B cell (primary cell): ENCODE measurements at regions not wholly inside any gene's neighbourhood (a gene's known extent, or its start where the extent isn't known, plus 50 kb on each side); places are given as distances from the start of the nearest gene placed in this dataset.

Experiments used
- EZH2 ChIP-seq: IDR thresholded peaks from 2 replicates; pipeline ENCODE4 v1.6.1; 2012; ENCODE audit warnings: borderline replicate concordance, low read depth, mild to moderate bottlenecking, moderate library complexity, low read length; ENCODE audit not compliant: insufficient read depth, poor library complexity, severe bottlenecking
- TF ChIP-seq, protein P1 (sequence below): fragments of 200-600 bp; IDR thresholded peaks from one replicate; pipeline ENCODE4 v1.8.0; 2022; ENCODE audit warnings: antibody characterized with exemption, mild to moderate bottlenecking

DNA sequence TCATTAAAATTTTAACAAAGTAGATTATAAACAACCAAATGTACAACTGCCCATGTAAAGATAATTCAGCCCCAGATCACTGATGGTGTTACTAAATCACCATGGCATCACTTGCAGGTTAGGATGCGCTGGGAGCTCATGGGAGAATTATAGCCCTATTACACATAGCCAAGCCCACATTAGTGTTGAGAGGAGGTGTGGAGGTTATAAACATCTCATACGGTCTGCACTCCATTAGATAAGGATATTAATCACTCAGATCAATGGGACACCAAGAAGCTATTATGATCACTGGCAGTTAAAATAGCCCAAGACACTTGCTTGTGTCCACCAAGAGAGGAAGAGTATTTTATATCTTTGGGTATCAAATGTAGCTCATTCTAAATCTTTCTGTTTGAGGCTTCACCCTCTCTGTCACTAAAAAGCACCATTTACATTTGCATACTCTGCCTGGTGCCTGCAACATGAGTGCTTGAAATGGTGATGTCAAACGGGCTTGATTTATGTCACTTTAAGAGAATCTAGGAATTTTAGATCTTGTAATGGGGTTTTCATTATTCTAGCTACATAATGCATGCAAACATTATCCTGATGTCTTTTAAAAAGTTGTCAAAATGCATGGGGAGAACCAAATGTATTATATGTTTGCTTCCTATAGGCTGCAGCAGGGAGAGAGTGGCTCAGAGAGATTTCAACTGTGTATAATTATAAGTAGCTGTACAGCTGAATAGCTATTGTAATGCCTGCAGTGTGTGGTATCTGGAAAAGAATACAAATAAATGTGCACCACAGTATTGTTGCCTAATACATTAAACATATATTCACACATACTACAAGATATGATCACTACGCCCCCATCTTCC is 654.1 kb upstream of the MARCKS start:
- TF ChIP-seq, protein P1, sequence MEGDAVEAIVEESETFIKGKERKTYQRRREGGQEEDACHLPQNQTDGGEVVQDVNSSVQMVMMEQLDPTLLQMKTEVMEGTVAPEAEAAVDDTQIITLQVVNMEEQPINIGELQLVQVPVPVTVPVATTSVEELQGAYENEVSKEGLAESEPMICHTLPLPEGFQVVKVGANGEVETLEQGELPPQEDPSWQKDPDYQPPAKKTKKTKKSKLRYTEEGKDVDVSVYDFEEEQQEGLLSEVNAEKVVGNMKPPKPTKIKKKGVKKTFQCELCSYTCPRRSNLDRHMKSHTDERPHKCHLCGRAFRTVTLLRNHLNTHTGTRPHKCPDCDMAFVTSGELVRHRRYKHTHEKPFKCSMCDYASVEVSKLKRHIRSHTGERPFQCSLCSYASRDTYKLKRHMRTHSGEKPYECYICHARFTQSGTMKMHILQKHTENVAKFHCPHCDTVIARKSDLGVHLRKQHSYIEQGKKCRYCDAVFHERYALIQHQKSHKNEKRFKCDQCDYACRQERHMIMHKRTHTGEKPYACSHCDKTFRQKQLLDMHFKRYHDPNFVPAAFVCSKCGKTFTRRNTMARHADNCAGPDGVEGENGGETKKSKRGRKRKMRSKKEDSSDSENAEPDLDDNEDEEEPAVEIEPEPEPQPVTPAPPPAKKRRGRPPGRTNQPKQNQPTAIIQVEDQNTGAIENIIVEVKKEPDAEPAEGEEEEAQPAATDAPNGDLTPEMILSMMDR, result no peak
- TF ChIP-seq EZH2, result no peak
